Calu3 (cell line): ENCODE measurements at regions not wholly inside any gene's neighbourhood (a gene's known extent, or its start where the extent isn't known, plus 50 kb on each side); places are given as distances from the start of the nearest gene placed in this dataset.

ENCODE experiments used
- BruUV-seq: library from RNA; stranded (reverse); fragments of 400-500 nt; replicated peaks from 2 replicates; lab custom pipeline; 2021; lab: Mats Ljungman, UMichigan
- CTCF ChIA-PET: fragments of 300-600 bp; sonication (Branson Sonifier 250); formaldehyde crosslinking; loops from one replicate; lab custom pipeline; 2022; ENCODE audit warnings: antibody characterized with exemption; lab: Charles Lee
- DNase-seq: peaks from one replicate; pipeline ENCODE4 v3.0.0; 2022
- H3K27ac Mint-ChIP-seq: one replicate; pipeline ENCODE4 v1.8.0; 2022; ENCODE audit warnings: mixed read lengths; ENCODE audit not compliant: unreplicated experiment
- H3K27me3 Mint-ChIP-seq: one replicate; pipeline ENCODE4 v1.8.0; 2022; ENCODE audit warnings: mixed read lengths; ENCODE audit not compliant: unreplicated experiment
- H3K36me3 Mint-ChIP-seq: one replicate; pipeline ENCODE4 v1.8.0; 2022; ENCODE audit warnings: mild to moderate bottlenecking, moderate library complexity, mixed read lengths; ENCODE audit not compliant: insufficient read depth, unreplicated experiment
- H3K4me1 Mint-ChIP-seq: one replicate; pipeline ENCODE4 v1.8.0; 2022; ENCODE audit warnings: mild to moderate bottlenecking, low read depth, mixed read lengths; ENCODE audit not compliant: unreplicated experiment
- H3K4me3 Mint-ChIP-seq: one replicate; pipeline ENCODE4 v1.8.0; 2022; ENCODE audit warnings: mild to moderate bottlenecking, low read depth, moderate library complexity, mixed read lengths; ENCODE audit not compliant: unreplicated experiment
- H3K9me3 Mint-ChIP-seq: one replicate; pipeline ENCODE4 v1.8.0; 2022; ENCODE audit warnings: low read depth, mixed read lengths; ENCODE audit not compliant: unreplicated experiment
- CTCF ChIP-seq: fragments of 200-600 bp; IDR thresholded peaks from one replicate; pipeline ENCODE4 v1.8.0; 2022; ENCODE audit warnings: antibody characterized with exemption; ENCODE audit not compliant: unreplicated experiment
- intact Hi-C: fragments of 100-400 bp; cut with micrococcal nuclease; formaldehyde crosslinking; loops from one replicate; pipeline ENCODE4 v1.10.0; 2022; ENCODE audit not compliant: unreplicated experiment

GRCh38 chr2:129636692-129637091 is 342.8 kb upstream of the RAB6C start:
- H3K4me1 Mint-ChIP-seq, result no peaks in the 10 kb centered on the region
- BruUV-seq, result no TSS peak

GRCh38 chr2:129641371-129641770 is 338.1 kb upstream of the RAB6C start:
- no TSS peak for BruUV-seq
- CTCF ChIA-PET, result no interaction called here

More at GRCh38 chr2:129636692-129637091, 342.8 kb upstream of the RAB6C start:
- Mint-ChIP-seq H3K36me3 (no peaks in the 10 kb centered on the region), H3K27ac (no peak overlapping the region), H3K4me3 (no peak overlapping the region), H3K9me3 (peaks cover 13% of the 10 kb centered on the region), H3K27me3 (no peaks in the 10 kb centered on the region)
- intact Hi-C loops, result no loop called here
- DNase-seq, result no peak
- CTCF ChIA-PET, result no interaction called here
- no peak for TF ChIP-seq CTCF

GRCh38 chr2:129642526-129643043 is 336.9 kb upstream of the RAB6C start:
- TF ChIP-seq CTCF, result no peak

More at GRCh38 chr2:129641371-129641770, 338.1 kb upstream of the RAB6C start:
- peaks cover 14% of the 10 kb centered on the region for H3K9me3 Mint-ChIP-seq
- H3K27me3 Mint-ChIP-seq, result no peaks in the 10 kb centered on the region
- no peak overlapping the region for H3K27ac Mint-ChIP-seq
- TF ChIP-seq CTCF, result no peak
- H3K4me3 Mint-ChIP-seq, result no peak overlapping the region
- intact Hi-C loops, result no loop called here
- H3K4me1 Mint-ChIP-seq, result no peaks in the 10 kb centered on the region
- no peak for DNase-seq
- H3K36me3 Mint-ChIP-seq, result no peaks in the 10 kb centered on the region

GRCh38 chr2:129645335-129645734 is 334.1 kb upstream of the RAB6C start:
- TF ChIP-seq CTCF, result no peak
- no peak for DNase-seq
- Mint-ChIP-seq H3K4me3 (no peak overlapping the region), H3K36me3 (no peaks in the 10 kb centered on the region), H3K9me3 (peaks cover 13% of the 10 kb centered on the region), H3K4me1 (no peaks in the 10 kb centered on the region), H3K27me3 (no peaks in the 10 kb centered on the region), H3K27ac (no peak overlapping the region)
- intact Hi-C loops, result no loop called here
- CTCF ChIA-PET, result no interaction called here
- no TSS peak for BruUV-seq

More at GRCh38 chr2:129642526-129643043, 336.9 kb upstream of the RAB6C start:
- no peak overlapping the region for H3K27ac Mint-ChIP-seq
- no TSS peak for BruUV-seq
- CTCF ChIA-PET, result no interaction called here
- H3K36me3 Mint-ChIP-seq, result no peaks in the 10 kb centered on the region
- DNase-seq, result no peak
- H3K4me3 Mint-ChIP-seq, result no peak overlapping the region
- no peaks in the 10 kb centered on the region for H3K27me3 Mint-ChIP-seq
- intact Hi-C loops, result no loop called here
- peaks cover 16% of the 10 kb centered on the region for H3K9me3 Mint-ChIP-seq
- no peaks in the 10 kb centered on the region for H3K4me1 Mint-ChIP-seq
